Neural crest cell (in vitro differentiated cells): ENCODE measurements at regions not wholly inside any gene's neighbourhood (a gene's known extent, or its start where the extent isn't known, plus 50 kb on each side); places are given as distances from the start of the nearest gene placed in this dataset.

Source experiments
- DNase-seq: peaks from one replicate; pipeline ENCODE4 v3.0.0; 2021; ENCODE audit warnings: low read depth, mixed read lengths, low spot score
- H3K27ac Mint-ChIP-seq: one replicate; pipeline ENCODE4 v1.8.0; 2021; ENCODE audit warnings: mild to moderate bottlenecking, mixed read lengths; ENCODE audit not compliant: unreplicated experiment
- H3K27me3 Mint-ChIP-seq: 2 replicates; pipeline ENCODE4 v1.8.0; 2021; ENCODE audit warnings: low read depth, mild to moderate bottlenecking, mixed read lengths
- H3K36me3 Mint-ChIP-seq: 2 replicates; pipeline ENCODE4 v1.8.0; 2021; ENCODE audit warnings: low read depth, mild to moderate bottlenecking, mixed read lengths
- H3K4me1 Mint-ChIP-seq: 2 replicates; pipeline ENCODE4 v1.8.0; 2021; ENCODE audit warnings: mixed read lengths
- H3K4me3 Mint-ChIP-seq: one replicate; pipeline ENCODE4 v1.8.0; 2021; ENCODE audit warnings: mild to moderate bottlenecking, mixed read lengths
- H3K9me3 Mint-ChIP-seq: 2 replicates; pipeline ENCODE4 v1.8.0; 2021; ENCODE audit warnings: mixed read lengths
- TF ChIP-seq, protein P1 (sequence below): fragments of 200-600 bp; sonication (generic); conservative IDR thresholded peaks from 2 replicates; pipeline ENCODE4 v1.5.0; 2021; ENCODE audit warnings: antibody characterized with exemption, mild to moderate bottlenecking

DNA sequence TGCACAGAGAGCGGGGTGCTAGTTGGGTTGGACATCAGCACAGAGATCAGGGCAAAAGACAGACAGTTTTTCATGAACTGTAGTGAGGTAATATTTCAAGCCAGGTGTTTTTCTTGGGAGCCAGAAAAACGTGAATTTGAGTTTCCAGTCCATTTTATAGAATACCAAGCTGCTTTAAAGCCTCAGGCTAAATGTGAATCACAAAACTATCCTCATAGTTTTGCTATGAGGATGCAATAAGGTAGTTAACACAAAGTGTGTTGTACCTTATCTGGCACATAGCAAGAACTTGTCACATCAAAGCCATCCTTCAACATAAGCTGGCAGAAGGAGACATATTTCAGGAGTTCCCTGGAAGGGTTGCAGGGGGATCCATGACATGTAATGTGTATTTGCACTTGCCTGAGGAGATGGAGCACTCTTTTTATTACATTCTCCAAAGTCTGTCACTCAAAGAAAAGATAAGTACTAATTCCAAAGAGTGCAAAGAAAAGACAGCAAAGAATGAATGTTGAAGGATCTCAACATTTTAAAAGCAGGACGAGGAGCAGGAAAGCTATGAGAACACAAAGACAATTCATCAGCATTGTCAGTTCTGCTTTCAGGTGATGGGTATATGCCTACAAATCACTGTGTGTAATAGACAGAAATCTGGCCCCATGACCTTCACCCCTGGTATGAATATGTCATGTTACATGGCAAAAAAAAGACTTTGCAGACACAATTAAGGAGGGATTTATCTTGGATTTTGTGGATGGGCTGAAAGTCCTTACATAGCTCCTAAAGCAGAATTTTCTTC, 1046.4 kb downstream of the NTRK3 start:
- TF ChIP-seq, protein P1, sequence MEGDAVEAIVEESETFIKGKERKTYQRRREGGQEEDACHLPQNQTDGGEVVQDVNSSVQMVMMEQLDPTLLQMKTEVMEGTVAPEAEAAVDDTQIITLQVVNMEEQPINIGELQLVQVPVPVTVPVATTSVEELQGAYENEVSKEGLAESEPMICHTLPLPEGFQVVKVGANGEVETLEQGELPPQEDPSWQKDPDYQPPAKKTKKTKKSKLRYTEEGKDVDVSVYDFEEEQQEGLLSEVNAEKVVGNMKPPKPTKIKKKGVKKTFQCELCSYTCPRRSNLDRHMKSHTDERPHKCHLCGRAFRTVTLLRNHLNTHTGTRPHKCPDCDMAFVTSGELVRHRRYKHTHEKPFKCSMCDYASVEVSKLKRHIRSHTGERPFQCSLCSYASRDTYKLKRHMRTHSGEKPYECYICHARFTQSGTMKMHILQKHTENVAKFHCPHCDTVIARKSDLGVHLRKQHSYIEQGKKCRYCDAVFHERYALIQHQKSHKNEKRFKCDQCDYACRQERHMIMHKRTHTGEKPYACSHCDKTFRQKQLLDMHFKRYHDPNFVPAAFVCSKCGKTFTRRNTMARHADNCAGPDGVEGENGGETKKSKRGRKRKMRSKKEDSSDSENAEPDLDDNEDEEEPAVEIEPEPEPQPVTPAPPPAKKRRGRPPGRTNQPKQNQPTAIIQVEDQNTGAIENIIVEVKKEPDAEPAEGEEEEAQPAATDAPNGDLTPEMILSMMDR: no peak
- no peak overlapping the region for H3K27ac Mint-ChIP-seq
- H3K36me3 Mint-ChIP-seq: no peaks in the 10 kb centered on the region
- peaks cover 39% of the 10 kb centered on the region for H3K4me1 Mint-ChIP-seq
- H3K9me3 Mint-ChIP-seq: no peaks in the 10 kb centered on the region
- H3K27me3 Mint-ChIP-seq: no peaks in the 10 kb centered on the region
- H3K4me3 Mint-ChIP-seq: no peak overlapping the region
- no peak for DNase-seq

DNA sequence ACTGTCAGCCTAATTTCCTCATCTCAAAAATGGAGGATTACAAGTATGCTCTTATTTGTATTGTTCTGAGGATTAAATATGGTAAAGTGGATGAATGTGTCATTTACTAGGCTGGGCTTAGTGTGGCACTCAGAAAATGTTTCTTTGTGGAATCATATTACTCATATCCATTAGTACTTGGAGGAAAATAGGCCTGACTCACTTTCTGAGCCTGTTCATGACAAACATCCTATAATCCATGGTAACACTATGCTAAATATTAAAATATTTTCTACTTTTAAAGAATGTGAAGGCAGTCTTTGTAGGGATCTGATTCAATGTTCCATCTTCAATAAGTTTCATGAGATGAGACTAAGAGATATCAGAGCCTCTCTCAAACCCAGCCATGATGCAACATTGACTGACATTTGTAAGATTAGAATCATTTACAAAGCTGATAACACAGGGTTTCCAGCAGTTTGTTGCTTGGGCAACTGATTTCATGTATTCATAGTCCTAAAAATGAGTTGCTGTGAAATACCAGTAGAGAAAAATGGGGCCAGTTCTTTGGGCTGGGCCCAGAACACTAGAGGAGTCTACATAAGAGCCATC, 1048.5 kb downstream of the NTRK3 start:
- Mint-ChIP-seq H3K4me3 (no peak overlapping the region), H3K4me1 (peaks cover 21% of the 10 kb centered on the region), H3K9me3 (peaks cover 6% of the 10 kb centered on the region), H3K36me3 (no peaks in the 10 kb centered on the region), H3K27ac (no peak overlapping the region), H3K27me3 (no peaks in the 10 kb centered on the region)
- TF ChIP-seq, protein P1: no peak
- no peak for DNase-seq

DNA sequence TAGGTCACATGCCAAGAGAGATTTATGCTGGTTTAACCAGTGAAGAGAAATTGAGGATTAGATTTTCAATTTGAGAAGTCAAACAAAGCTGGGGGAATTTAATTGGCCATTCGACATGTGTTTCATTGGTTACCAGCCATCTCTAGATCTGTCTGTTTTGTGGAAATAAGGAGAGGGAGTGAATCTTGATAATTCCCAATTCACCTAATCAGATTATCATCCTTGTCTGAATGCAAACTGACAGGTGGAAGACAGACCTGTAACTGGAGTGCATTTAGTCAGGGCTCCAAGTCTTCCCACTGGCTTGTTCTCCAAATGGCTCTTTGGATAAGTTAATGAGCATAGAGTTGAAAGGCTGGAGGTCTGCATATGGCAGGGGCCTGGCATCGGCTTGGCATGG, 1049.3 kb downstream of the NTRK3 start:
- H3K27me3 Mint-ChIP-seq: no peaks in the 10 kb centered on the region
- TF ChIP-seq, protein P1: no peak
- no peak for DNase-seq
- H3K9me3 Mint-ChIP-seq: peaks cover 6% of the 10 kb centered on the region
- H3K27ac Mint-ChIP-seq: no peak overlapping the region
- no peak overlapping the region for H3K4me3 Mint-ChIP-seq
- no peaks in the 10 kb centered on the region for H3K36me3 Mint-ChIP-seq
- H3K4me1 Mint-ChIP-seq: peaks cover 13% of the 10 kb centered on the region

DNA sequence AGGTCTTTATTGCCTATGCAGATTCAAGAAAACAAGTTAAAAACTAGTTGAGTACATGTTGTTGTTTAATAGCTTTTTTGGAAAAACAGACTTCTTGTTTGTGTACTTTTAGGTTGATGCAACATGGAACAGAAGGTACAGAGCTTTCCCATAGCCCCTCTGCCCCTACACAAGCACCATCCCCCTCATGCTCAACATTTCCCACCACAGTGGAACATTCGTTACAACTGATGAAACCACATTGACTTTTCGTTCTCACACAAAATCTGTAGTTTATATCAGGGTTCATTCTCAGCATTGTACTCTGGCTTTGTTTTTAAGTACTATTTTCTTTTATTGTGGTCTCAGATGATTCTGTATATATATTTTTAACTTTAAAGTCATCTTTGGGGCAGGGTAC, 1054.6 kb downstream of the NTRK3 start:
- H3K4me3 Mint-ChIP-seq: no peak overlapping the region
- no peak overlapping the region for H3K27ac Mint-ChIP-seq
- peaks cover 4% of the 10 kb centered on the region for H3K27me3 Mint-ChIP-seq
- TF ChIP-seq, protein P1: no peak
- H3K36me3 Mint-ChIP-seq: no peaks in the 10 kb centered on the region
- no peak for DNase-seq
- H3K9me3 Mint-ChIP-seq: peaks cover 6% of the 10 kb centered on the region
- H3K4me1 Mint-ChIP-seq: no peaks in the 10 kb centered on the region

DNA sequence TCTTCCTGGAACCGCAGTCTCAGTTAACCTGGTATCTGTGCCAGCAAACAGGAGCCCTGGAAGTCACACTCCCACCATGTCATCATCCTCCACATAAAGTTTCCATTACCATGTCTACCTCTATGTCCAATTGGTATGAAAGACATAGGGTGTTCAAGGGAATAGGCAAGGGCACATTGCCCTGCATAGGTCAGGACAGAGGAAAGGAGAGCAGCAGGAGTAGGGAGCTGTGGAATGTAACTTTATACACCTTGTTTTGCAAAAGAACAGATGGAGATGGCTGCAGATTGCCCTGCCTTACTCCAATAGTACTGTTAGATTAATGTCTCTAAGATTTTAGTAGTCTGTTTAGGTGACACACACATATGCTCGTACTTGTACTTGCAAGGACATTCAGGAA, 1056.4 kb downstream of the NTRK3 start:
- Mint-ChIP-seq H3K27ac (no peak overlapping the region), H3K27me3 (peaks cover 4% of the 10 kb centered on the region), H3K4me1 (no peaks in the 10 kb centered on the region), H3K9me3 (peaks cover 6% of the 10 kb centered on the region), H3K4me3 (no peak overlapping the region), H3K36me3 (no peaks in the 10 kb centered on the region)
- TF ChIP-seq, protein P1: no peak
- DNase-seq: no peak
